HG03139 (cell line): ENCODE measurements at regions not wholly inside any gene's neighbourhood (a gene's known extent, or its start where the extent isn't known, plus 50 kb on each side); places are given as distances from the start of the nearest gene placed in this dataset.

Source experiments
- ATAC-seq: cut with Tn5 transposase; IDR thresholded peaks from one replicate; pipeline ENCODE4 v1.9.1; 2021; ENCODE audit not compliant: unreplicated experiment

DNA sequence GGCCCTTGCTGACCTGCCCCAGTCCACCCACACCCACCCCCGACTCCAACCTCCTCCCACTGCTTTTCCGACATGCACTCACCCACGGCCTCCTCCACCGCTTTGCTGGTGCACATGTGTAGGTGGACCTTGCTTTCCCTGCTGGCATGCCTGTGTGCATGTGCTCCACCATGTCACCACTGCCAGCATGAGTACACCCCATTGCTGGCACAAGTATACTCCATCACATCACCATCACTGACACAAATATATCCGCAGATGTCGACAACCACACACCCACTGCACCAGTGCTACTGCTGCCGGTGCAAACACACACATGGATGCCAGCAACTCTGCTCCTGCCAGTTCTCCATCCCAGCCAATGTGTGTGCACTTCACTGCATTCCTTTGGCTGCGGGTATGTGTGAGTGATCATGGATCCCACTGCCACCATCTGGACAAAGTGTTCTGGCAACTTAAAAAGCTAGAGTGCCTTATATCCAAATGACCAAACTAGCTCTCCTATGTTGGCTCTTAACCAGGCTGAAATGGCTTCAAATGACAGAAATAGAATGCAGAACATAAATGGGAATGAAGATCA lies 1072.3 kb downstream of the RAPGEF2 start:
- ATAC-seq = no peak

DNA sequence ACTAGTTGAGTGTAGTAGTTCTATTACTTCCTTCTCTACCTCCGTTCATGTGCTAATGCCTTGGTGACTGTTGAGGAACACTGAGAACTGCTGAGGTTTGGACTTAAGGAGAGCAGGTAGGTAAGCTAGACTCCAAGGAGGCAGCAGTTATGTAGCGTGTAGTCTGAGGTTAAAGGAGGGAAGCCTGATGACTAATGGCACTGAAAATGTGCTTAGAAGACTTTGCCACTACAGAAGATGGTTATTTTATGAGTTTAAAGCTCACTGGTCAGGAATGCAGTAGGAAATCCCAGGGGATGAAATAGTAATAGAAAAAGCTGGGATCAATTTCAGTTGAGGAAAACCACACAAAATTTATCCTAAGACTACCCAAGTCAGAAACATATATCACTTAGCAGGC lies 1077.3 kb downstream of the RAPGEF2 start:
- no peak for ATAC-seq

DNA sequence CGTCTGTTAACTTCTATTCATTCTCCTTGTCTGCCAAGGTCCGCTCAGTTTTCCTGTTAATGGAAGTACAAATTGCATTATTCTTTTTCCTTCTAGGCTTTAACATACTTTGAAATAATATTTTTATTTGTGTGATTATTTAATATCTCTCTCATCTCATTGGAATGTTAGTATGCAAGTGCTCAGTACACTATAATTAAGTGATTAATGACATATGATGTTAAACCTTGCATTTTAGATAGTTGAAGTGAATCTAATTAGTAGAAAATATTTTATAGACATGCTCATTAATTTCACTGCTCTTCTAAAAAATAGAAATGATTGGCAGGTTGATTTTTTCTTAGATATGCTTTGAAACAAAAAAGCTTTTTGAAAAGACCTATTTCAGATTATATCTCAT lies 1079.8 kb downstream of the RAPGEF2 start:
- no peak for ATAC-seq

DNA sequence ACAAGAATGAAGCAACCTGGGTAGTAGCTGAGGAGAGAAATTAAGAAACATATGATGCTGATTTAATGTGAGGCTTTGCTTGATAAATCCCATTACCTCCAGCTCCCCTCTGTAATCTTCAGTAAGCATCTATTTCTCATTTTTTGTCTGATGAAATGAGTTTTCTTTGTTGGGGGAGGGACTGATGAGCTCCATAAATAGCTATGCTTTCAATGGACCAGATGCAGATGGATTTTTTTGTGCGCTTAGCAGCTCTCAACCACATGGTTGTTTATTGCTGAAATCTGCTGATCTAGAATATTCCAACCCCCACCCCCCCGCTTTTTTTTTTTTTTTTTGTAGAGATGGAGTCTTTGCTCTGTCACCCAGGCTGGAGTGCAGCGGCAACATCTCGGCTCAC lies 1082.0 kb downstream of the RAPGEF2 start:
- ATAC-seq = no peak

DNA sequence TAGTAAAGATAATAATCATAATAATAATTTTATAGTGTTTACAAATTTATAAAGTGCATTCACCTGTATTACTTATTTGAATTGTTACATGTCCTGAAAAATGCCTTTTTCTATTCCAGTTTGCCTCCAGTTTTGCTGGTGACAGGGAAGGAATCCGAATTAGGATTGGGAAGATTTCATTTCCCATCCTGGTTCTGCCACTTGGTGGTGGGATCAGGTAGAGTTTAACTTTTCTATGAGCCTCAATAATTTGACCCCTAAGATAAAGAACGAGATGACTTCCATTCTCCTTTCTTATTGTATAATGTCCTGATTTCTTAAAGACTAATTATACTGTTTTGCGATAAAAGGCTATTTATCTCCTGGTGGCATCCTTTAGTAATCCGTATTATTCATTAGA lies 1090.9 kb downstream of the RAPGEF2 start:
- ATAC-seq = no peak

DNA sequence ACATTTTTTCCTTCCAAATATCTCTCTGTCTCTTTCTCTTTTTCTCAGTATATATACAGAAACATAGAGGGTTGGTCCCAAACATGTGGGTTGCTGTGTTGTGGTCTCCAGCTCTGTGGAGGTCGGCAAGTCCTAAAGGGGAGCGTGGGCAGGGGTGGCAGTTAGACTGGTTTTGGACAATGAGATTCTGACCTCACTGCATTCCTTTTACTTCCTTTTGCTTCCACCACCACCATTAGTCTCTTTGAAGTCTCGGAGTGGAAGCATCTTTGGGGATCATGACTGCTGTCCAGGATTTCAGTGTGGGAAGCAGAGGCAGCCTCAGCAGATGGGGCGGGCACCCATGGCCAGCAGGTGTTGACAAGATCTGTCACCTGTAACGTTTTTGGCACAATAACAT lies 1091.8 kb downstream of the RAPGEF2 start:
- no peak for ATAC-seq

DNA sequence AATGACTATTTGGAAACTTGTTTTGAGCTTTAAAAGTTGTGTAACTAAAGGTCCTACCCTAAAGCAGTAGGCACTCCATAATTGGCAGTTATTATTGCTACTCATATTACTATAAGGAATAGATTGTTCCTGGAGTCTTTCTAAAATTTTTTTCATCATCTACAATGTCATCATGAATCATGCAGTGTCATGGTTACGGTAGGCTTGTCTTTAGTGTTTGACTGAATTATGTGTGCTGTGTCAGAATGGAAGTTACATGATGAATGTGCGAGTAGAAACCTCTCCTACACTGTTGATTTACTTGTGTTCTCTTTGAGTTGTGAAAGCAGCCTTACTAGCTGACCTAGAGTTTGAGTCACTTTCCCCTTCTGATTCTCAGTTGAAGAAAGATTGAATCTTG lies 1099.9 kb downstream of the RAPGEF2 start:
- no peak for ATAC-seq

DNA sequence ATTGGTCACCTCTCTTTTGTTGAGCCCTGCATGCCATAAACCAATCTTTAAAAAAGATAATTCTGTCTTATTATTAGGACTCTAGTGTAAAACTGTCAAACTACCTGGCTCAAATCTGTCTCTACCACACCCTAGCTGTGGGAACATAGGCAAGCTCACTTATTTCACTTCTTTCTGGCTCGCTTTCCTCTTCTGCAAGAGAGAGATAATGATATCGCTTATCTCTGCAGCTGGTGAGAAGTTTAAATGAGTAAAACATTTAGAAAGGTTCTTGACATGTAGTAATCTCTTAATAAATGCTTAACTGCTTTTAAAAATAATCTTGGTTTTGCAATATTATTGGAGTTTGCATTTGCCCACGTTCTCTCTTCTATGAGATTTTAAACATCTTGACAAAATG lies 1109.2 kb downstream of the RAPGEF2 start:
- no peak for ATAC-seq

DNA sequence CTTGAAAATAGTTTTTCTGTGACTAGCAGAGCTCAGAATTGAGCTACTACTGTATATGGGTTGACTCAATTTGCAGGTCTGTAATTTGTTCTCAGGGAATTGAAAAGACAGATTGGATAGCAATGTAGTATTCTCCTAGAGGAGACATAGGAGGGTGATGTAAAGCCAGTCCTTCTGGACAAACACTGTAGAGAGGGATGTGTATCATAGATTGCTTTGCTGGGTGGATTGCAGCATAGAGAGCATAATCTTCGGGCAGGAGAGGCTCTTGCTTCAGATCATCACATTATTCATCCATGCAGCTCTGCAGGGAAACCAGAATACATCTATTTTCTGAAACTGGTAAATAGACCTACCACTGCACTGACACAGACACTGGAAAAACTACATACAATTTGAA lies 1110.5 kb downstream of the RAPGEF2 start:
- ATAC-seq = no peak

DNA sequence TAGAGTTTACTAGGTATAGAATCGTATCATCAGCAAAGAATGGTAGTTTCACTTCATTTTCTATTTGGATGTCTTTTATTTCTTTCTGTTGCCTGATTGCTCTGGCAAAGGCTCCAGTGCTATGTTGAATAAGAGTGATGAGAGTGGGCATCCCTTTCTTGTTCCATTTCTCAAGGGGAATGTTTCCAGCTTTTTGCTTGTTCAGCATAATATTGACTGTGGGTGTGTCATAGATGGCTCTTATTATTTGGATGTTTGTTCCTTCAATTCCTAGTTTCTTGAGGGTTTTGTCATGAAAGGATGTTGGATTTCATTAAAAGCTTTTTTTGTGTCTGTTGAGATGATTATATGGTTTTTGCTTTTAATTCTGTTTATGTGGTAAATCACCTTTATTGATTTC lies 1114.5 kb downstream of the RAPGEF2 start:
- no peak for ATAC-seq

DNA sequence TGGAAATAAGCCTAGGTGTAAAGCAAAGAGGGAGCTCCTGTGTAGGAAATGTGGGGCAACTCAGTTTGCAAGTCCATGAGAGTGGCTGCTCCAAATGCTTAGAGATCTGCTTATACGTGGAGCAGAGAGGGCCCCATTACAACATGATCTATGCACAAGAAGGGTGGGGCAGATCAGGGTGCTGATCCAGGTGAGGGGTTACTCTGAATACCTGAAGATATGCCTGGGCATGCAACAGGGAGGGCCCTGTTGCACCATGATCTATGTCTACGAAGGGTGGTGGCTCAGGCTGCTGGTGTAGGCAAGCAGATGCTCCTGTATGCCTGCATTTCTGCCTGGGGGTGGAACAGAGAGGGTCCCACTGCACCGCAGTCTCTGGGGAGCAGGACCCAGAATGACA lies 1121.2 kb downstream of the RAPGEF2 start:
- ATAC-seq = no peak

DNA sequence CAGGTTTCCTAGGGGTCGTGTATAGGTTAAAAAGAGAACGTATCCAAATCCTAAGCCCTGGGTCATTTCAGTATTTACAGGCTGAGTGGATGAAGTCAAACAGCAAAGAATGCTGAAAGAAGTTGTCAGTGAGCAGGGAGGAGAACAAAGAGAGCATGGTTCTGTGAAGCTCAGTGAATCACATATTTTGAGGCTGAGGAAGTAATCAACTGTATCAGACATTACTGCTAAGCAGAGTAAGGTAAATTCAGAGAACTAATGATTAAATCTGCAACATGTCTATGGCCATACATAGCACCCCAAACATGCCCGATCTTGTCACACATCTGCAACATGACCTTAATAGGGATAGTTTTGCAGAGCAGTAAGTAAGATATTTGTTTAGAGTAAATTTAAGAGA lies 1130.3 kb downstream of the RAPGEF2 start:
- no peak for ATAC-seq

DNA sequence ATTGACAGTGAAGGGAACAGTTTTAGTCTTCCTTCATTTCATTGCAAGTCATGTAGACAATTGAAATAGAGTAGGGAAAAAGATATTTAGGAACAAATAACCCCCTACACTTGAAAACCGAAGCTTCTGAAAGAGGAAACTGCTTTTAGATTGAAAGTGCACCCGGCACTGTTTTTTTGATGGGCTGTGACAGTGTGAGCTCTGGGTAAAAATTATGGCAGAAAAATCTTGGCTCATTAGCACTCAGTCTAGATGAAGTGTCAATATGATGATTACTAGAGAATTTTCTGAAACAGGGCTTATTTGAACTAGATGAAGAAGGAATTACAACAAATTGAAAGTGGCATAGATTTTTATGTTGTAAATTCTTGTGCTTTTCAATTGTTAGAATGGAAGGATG lies 1132.4 kb downstream of the RAPGEF2 start:
- no peak for ATAC-seq

DNA sequence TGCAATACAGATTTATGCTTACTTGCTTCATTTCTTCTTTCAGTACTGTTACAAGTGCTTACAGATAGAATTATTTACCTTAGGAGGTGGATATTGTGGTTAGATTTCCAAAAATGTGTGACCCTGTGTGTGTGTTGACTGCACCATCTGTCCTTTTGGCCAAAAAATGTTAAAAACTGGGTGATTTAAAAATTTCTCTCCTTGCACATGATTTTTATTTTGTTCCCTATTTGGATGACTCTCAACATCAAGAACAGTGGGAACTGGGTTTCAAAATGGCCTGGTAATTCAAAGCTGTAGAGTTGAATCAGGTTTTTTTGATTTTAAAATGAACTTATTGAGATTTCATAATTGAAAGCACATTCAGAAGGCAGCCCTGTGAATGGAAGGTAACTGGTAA lies 1132.9 kb downstream of the RAPGEF2 start:
- no peak for ATAC-seq

DNA sequence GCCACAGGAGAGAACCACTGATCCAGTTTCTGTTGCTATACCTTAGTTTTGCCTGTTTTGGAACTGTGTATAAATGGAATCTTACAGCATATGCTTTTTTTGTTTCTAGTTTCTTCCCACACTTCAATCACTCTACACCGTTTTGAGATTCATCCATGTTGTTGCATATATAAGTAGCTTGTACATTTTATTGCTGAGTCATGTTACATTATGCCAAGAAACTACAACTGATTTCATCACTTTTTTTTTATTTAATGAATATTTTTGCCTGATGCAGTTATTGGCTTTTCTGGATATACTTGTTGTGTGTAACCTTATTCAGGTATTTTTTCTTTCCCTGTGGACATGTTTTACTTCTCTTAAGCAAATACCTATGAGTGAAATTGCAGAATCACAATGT lies 1135.9 kb downstream of the RAPGEF2 start:
- no peak for ATAC-seq

DNA sequence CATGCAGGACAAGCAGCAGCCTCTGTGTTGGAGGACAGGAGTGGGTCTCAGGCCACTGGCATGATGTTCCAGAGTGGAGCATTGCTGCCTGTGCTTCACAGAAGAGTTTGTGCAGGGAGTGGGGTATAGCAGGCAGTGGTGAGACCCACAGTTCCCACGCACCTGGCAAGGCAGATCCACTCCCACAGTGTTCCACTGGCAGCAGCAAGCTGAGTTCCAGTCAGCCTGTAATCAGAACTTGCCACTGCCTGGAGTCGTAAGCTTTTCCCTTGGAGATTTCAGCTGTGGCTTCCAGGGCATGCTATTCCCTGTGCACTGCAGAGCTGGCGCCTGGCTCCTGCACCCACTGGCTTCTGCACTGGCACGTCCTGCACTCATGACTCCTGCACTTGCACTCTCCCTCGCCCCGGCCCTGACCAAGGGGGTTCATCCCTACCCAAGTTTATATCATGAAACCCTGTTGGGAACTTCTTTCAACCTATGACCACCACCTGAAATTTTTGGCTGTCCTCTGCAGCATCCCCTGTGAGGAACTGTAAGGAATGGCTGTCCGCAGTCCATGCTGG lies 1144.3 kb downstream of the RAPGEF2 start:
- no peak for ATAC-seq

DNA sequence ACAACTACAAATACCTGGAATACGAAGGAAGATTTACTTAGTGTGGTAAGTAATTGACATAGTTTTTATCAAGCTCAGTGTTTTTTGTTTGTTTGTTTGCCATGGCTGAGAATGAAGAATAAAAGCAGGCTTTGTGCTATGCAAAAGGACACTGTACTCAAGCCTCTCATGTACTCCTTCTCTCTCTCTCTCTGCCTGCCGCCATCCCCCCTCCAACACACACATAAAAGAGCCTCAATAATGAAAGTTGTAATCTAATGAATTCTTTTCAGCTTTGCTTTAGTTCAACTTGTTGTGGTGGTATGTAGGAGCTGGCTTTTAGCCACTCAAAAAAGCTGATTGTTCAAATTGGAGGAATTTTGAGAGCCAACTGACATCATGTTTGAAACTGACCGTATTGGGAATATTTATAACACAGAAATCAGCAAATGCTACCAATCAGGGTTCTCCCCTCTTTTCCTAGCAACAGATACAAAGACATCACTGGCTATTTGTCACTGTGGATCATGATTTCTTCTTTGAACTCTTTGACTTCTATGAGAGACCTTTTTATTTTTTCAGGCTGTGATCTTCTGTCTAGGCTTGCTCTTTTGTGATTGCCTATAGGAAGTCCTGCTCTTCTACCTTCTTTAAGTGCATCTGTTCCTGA lies 1148.8 kb downstream of the RAPGEF2 start:
- no peak for ATAC-seq

DNA sequence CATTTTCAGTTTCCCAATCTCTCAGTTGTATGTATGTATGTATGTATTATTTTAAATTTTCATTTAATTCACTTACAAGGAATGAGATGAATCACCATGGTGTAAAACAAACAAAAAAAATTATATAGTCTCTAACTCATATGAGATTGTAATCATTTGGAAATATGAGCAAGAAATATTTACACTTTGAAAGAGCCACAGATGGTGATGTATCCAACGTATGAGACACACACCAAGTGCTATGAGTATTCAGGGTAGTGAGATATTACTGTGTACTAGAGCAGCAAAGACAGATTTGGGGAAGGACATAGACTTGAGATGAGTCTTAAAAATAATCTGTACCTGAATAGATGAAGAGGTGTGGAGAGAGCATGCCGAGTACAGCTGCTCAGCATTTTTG lies 1154.4 kb downstream of the RAPGEF2 start:
- ATAC-seq = no peak

DNA sequence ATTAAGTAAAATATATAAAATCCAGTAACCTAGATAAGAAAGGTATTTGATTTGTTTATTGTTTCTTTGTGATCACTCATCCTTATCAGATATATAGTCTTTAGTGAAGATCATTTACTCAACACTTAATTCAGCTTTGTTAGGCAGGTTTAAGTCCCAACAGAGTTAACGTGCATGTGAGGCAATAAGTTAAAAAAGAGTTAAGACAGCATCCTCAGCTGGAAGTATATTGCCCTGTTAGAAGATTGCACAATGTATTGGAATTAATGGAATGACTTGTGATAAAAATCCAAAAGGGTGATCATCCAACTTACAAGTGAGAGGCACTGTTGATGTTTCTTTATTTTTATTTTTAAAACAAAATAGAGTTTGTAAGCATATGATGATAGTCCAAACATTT lies 1162.1 kb downstream of the RAPGEF2 start:
- no peak for ATAC-seq

DNA sequence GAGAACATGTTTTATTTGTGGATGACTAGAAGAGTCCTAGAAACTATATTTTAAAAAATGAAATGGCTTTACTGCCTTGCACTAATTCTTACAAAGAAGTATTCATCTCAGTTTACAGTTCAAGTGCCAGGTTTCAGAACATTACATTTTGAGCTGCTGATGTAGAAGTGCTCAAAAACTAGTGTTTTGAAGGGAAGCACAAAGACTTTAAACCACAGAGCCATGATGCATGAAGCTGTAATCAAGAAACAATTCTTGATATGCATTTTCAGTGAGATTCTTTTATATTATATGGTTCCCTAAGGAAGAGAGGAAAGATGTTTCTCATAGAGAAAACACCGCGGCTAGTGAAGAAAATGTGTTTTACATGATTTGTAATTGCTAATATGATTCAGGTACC lies 1163.0 kb downstream of the RAPGEF2 start:
- no peak for ATAC-seq

DNA sequence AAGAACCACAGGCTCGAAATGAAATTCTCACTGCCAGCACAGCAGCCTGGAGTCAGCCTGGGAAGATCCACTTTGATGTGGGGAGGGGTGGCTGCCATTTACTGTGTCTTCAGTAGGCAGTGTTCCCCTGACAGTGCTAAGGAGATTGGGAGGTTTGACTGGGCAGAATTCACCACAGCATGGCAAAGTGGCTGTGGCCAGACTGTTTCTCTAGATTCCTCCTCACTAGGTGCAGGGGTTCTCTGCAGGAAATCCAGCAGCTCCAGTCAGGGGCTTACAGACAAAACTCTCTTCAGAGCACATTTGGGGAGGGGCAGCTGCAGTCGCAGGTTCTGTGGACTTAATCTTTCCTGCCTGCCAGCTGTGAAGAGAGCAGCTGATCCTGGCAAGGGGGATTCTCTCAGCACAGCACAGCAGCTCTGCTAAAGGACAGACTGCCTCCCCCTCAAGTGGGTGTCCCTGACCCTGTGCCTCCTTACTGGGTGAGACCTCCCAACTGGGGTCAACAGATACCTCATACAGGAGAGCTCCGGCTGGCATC lies 1174.0 kb downstream of the RAPGEF2 start:
- ATAC-seq = no peak

DNA sequence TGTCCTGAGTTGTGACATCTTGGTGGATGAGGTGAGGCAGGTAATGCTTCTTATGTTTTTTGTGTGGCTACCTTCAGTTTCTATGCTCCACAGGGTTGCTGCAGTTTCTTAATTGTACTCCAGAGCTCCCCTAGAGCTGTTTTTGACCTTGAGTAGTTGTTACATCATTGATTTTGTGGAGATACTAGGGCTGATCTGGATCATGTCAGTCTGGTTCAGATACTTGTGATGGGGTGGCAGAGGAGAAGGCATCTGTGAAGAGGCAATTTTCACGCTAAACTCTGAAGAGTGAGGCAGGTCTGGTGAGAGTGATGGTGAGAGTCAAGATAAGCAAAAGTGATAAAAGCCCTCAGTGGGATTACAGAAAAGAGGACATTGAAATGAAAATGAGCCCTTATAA lies 1180.2 kb downstream of the RAPGEF2 start:
- no peak for ATAC-seq

DNA sequence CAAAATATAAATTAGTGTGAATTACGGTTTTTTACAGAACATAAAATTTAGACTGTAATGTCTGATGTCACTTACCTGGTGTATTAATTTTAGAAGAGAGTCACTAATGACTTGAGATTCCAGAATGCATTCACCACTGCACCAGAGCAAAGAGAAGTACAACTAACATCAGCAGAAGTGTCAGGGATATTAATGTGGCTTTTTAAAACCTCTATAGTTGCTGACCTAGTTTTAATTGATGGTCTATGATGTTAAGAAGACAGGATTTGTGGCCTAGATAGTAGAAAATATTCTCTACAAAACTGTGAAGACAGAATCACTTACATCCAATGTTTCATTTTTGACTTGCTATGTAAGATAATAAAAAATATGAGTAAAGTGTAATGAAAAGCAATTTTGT lies 1181.6 kb downstream of the RAPGEF2 start:
- no peak for ATAC-seq
